Tibial artery (tissue), 4 donors: ENCODE measurements at regions not wholly inside any gene's neighbourhood (a gene's known extent, or its start where the extent isn't known, plus 50 kb on each side); places are given as distances from the start of the nearest gene placed in this dataset.
"Not testable (repeated sequence)": the region's sequence is repeated elsewhere in the genome, so short reads cannot be mapped to it uniquely, and the experiment has no call there.

Experiments
- DNase-seq, 2 donors: peaks; one replicate each; pipeline ENCODE4 v3.0.0-alpha.2; 2019
- H3K27ac ChIP-seq, 2 donors: fragments of 200-600 bp; sonication (generic) in 1 of 2; 1 replicate in 1 of 2; 2 replicates in 1 of 2; pipeline ENCODE4 v1.5.1; 2018 to 2019; ENCODE audit warnings: mild to moderate bottlenecking in 1 of 2
- H3K27me3 ChIP-seq, 2 donors: fragments of 200-600 bp; sonication (generic) in 1 of 2; one replicate each; pipeline versions ENCODE4 v1.5.1 to v1.6.0; 2016 to 2019
- H3K36me3 ChIP-seq, 3 donors: fragments of 200-600 bp; sonication (generic) in 2 of 3; one replicate each; pipeline ENCODE4 v1.5.1; 2016 to 2019; ENCODE audit warnings: mild to moderate bottlenecking in 2 of 3
- H3K4me1 ChIP-seq, 4 donors: fragments of 200-600 bp; sonication (generic) in 2 of 4; 1 replicate in 3 of 4; 2 replicates in 1 of 4; pipeline ENCODE4 v1.5.1; 2016 to 2019
- H3K4me3 ChIP-seq, 2 donors: fragments of 200-600 bp; sonication (generic) in 1 of 2; 1 replicate in 1 of 2; 2 replicates in 1 of 2; pipeline ENCODE4 v1.5.1; 2018 to 2019; ENCODE audit warnings: mild to moderate bottlenecking in 2 of 2
- H3K9me3 ChIP-seq, 3 donors: fragments of 200-600 bp; sonication (generic) in 1 of 3; one replicate each; pipeline ENCODE4 v1.5.1; 2016 to 2019
- CTCF ChIP-seq, 2 experiments: fragments of 200-600 bp in 1 of 2; fragments of 450-650 bp in 1 of 2; IDR thresholded peaks; one replicate each; pipeline ENCODE4 v1.5.1; 2017 to 2019; ENCODE audit warnings: antibody characterized with exemption in 2 of 2, mild to moderate bottlenecking in 1 of 2, moderate library complexity in 1 of 2
- intact Hi-C: fragments of 100-400 bp; cut with DNase I; formaldehyde crosslinking; loops from one replicate; pipeline ENCODE4 v1.15.0; 2023; ENCODE audit warnings: low total_unique reads

DNA sequence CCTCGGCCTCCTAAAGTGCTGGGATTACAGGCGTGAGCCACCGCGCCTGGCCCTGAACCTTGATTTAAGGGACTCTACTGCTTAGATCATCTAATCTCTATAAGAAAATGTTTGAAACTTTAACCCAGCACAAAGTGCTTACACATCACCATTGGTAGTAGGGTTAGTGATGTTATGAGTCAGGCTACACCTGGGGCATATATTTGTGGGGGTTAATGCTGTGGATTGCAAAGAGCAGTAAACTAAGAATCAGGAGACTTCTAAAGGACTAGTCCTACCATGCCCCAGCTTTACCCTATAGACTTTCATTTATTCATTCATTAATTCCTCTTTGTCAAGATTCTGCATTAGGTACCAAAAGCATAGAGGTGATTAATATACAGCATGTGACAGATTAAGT is 880.5 kb downstream of the TTLL7 start:
- H3K27ac ChIP-seq, result no peak overlapping the region
- no peaks in the 10 kb centered on the region for H3K27me3 ChIP-seq
- no peak for DNase-seq
- intact Hi-C loops, result loop anchor here (5.0 kb wide), 1 partner anchor 454 kb away; no protein-coding TSS in a partner anchor
- H3K9me3 ChIP-seq, result no peaks in the 10 kb centered on the region
- no peaks in the 10 kb centered on the region for H3K4me1 ChIP-seq
- no peak overlapping the region for H3K4me3 ChIP-seq
- H3K36me3 ChIP-seq, result no peaks in the 10 kb centered on the region
- TF ChIP-seq CTCF (IDR thresholded peaks at IDR 0.05), result no peak

- intact Hi-C loops, result loop anchor here (5.0 kb wide), 1 partner anchor 455 kb away; no protein-coding TSS in a partner anchor
- H3K36me3 ChIP-seq, H3K27ac ChIP-seq, H3K27me3 ChIP-seq, DNase-seq, H3K4me3 ChIP-seq, H3K9me3 ChIP-seq, H3K4me1 ChIP-seq: not testable (repeated sequence)
Observed at GRCh38 chr1:83117030-83117429, 881.9 kb downstream of the TTLL7 start.

- Histone ChIP-seq H3K4me1 (no peaks in the 10 kb centered on the region), H3K36me3 (no peaks in the 10 kb centered on the region), H3K4me3 (no peak overlapping the region), H3K9me3 (no peaks in the 10 kb centered on the region), H3K27ac (no peak overlapping the region), H3K27me3 (no peaks in the 10 kb centered on the region)
- TF ChIP-seq CTCF (IDR thresholded peaks at IDR 0.05), result no peak
- DNase-seq, result no peak
- intact Hi-C loops, result loop anchor here (5.0 kb wide), 1 partner anchor 457 kb away; no protein-coding TSS in a partner anchor
Observed at GRCh38 chr1:83115785-83116184, 883.1 kb downstream of the TTLL7 start.

DNA sequence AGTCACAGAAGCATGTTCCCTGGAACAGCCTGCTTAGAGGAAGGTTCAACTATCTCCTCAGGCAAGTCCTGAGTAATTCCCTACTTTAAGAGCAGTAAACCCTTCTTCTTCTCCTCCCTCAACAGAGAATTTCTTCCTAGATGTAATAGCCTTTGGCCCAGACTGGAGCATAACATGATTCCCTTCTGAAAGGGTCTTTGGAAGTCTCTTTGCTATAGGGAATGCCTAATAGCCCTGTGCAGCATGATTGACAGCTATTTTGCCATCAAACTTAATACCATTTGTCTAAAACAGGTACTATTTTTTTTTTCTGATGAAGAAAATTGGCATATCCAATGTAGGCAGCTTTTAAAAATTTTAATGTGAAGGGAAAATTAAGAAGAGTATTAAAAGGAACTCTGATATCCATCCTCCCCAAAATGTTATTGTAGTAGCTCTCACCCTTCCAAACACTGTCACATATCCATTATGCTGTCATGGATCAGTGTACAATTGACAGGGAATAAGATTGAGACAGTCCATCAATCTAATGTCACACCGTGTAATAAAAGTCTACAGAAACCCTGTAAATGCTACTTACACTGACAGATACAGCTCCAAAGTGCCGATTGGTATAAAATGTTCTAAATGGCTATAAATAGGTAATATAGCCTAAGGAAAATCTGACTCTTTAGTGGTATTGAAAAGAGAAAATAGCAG is 884.6 kb downstream of the TTLL7 start:
- Histone ChIP-seq H3K36me3 (no peaks in the 10 kb centered on the region), H3K27ac (no peak overlapping the region), H3K9me3 (no peaks in the 10 kb centered on the region), H3K4me1 (no peaks in the 10 kb centered on the region), H3K27me3 (no peaks in the 10 kb centered on the region), H3K4me3 (no peak overlapping the region)
- no peak for DNase-seq
- intact Hi-C loops, result no loop called here
- no peak for TF ChIP-seq CTCF (IDR thresholded peaks at IDR 0.05)

DNA sequence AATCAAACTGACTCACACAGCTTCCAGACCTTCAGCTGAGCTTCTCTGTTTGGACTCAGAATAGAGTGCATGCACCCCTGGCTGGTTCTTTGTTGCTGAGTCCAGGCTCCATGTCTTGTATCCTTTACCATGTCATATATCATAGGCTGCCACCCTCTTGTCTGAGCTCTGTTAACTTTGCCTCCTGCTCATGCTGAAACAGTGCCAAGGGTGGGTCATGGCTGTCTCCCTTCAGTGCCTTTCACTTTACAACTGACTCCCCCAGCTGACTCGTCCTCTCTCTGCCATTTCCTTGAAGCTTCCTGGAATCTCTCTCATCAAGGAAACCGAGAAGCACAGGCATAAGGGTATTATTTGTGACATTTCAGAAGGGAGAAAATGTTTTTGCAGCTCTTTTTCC is 885.3 kb downstream of the TTLL7 start:
- no peak for TF ChIP-seq CTCF (IDR thresholded peaks at IDR 0.05)
- H3K36me3 ChIP-seq, result no peaks in the 10 kb centered on the region
- intact Hi-C loops, result no loop called here
- no peak overlapping the region for H3K27ac ChIP-seq
- no peaks in the 10 kb centered on the region for H3K4me1 ChIP-seq
- no peak overlapping the region for H3K4me3 ChIP-seq
- H3K27me3 ChIP-seq, result no peaks in the 10 kb centered on the region
- no peak for DNase-seq
- no peaks in the 10 kb centered on the region for H3K9me3 ChIP-seq

- H3K4me3 ChIP-seq, result no peak overlapping the region
- intact Hi-C loops, result no loop called here
- no peak for DNase-seq
- no peaks in the 10 kb centered on the region for H3K4me1 ChIP-seq
- H3K9me3 ChIP-seq, result no peaks in the 10 kb centered on the region
- no peaks in the 10 kb centered on the region for H3K36me3 ChIP-seq
- no peak for TF ChIP-seq CTCF (IDR thresholded peaks at IDR 0.05)
- H3K27me3 ChIP-seq, result no peaks in the 10 kb centered on the region
- no peak overlapping the region for H3K27ac ChIP-seq
Observed at GRCh38 chr1:83112248-83112885, 886.6 kb downstream of the TTLL7 start.
